GM23248 (cell line): ENCODE measurements at regions not wholly inside any gene's neighbourhood (a gene's known extent, or its start where the extent isn't known, plus 50 kb on each side); places are given as distances from the start of the nearest gene placed in this dataset.

ENCODE experiments used
- EZH2 ChIP-seq: fragments of 200-600 bp; sonication (generic); IDR thresholded peaks from 2 replicates; pipeline ENCODE4 v1.6.1; 2018; ENCODE audit warnings: antibody characterized with exemption, mild to moderate bottlenecking; ENCODE audit not compliant: insufficient read depth, poor library complexity, severe bottlenecking
- EZH2phosphoT487 ChIP-seq: fragments of 200-600 bp; sonication (generic); IDR thresholded peaks from 2 replicates; pipeline ENCODE4 v1.6.1; 2018; ENCODE audit warnings: antibody characterized with exemption, moderate library complexity, mild to moderate bottlenecking, low read depth; ENCODE audit not compliant: insufficient read depth

DNA sequence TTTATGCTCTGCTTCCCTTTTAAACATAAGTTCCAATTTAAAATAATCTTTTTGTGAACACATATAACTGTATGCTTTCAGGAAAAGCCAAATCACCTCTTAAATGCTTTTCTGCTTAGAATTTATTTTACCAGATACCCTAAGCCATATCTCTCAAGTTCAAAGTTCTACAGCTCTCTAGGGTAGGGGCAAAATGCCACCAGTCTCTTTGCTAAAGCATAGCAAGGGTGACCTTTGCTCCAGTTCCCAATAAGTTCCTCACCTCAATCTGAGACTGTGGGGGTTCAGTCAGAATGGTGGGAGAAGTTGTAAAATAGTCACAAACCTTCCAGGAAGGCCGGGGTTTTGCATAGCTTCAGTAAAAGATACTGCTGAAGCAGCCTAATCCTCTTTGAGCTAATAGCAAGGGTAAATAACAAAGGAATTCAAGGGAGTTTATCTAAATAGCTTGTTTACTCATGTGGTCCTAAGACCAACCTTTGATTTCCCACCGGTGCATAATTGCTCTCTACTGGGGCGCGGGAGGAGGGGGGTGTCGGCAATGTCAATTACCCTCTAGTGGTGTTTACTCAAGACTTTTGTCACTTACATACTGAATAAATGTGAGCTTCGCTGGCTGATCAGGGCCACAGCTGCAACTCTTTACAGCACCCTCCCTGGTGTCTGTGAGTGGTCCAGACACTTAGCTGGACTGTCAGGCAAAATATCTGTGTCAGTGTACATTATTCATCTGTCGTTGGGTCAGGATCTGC, 1376.2 kb downstream of the NCAM2 start:
- TF ChIP-seq EZH2, result no peak
- TF ChIP-seq EZH2phosphoT487, result no peak
